Uterus (tissue), 3 donors: ENCODE measurements at regions not wholly inside any gene's neighbourhood (a gene's known extent, or its start where the extent isn't known, plus 50 kb on each side); places are given as distances from the start of the nearest gene placed in this dataset.

Experiments used
- DNase-seq, 2 donors: peaks; one replicate each; pipeline ENCODE4 v3.0.0-alpha.2; 2019 to 2020
- H3K27ac ChIP-seq, 2 donors: fragments of 200-600 bp; sonication (generic); 1 replicate in 1 of 2; 2 replicates in 1 of 2; pipeline ENCODE4 v1.5.1; 2016 to 2018
- H3K27me3 ChIP-seq, 2 donors: fragments of 200-600 bp; sonication (generic); one replicate each; pipeline ENCODE4 v1.5.1; 2018 to 2019; ENCODE audit warnings: control low read depth in 1 of 2
- H3K36me3 ChIP-seq, 2 donors: fragments of 200-600 bp; sonication (generic); one replicate each; pipeline ENCODE4 v1.5.1; 2019; ENCODE audit warnings: control low read depth in 1 of 2
- H3K4me1 ChIP-seq, 2 donors: fragments of 200-600 bp; sonication (generic); one replicate each; pipeline ENCODE4 v1.5.1; 2018 to 2019; ENCODE audit warnings: control low read depth in 1 of 2
- H3K4me3 ChIP-seq, 2 donors: fragments of 200-600 bp; sonication (generic); 1 replicate in 1 of 2; 2 replicates in 1 of 2; pipeline ENCODE4 v1.5.1; 2018 to 2019; ENCODE audit warnings: mild to moderate bottlenecking in 1 of 2
- H3K9me3 ChIP-seq, 2 donors: fragments of 200-600 bp; sonication (generic); one replicate each; pipeline ENCODE4 v1.5.1; 2019; ENCODE audit warnings: control low read depth in 1 of 2
- POLR2A ChIP-seq, 2 donors: fragments of 450-650 bp; IDR thresholded peaks; one replicate each; pipeline ENCODE4 v1.6.1; 2016; ENCODE audit warnings: antibody characterized with exemption in 2 of 2, mild to moderate bottlenecking in 1 of 2, moderate library complexity in 1 of 2
- intact Hi-C: fragments of 100-400 bp; cut with DNase I; formaldehyde crosslinking; loops from one replicate; pipeline ENCODE4 v1.15.1; 2023; ENCODE audit warnings: low total_unique reads
- TF ChIP-seq, protein P1 (sequence below), 4 experiments: fragments of 200-600 bp in 2 of 4; fragments of 450-650 bp in 2 of 4; sonication (generic) in 2 of 4; IDR thresholded peaks; one replicate each; pipeline ENCODE4 v1.5.1; 2016 to 2019; ENCODE audit warnings: antibody characterized with exemption in 4 of 4, mild to moderate bottlenecking in 2 of 4, moderate library complexity in 1 of 4
- donor health status: DM: yes; HTN: yes; CAD: no.

DNA sequence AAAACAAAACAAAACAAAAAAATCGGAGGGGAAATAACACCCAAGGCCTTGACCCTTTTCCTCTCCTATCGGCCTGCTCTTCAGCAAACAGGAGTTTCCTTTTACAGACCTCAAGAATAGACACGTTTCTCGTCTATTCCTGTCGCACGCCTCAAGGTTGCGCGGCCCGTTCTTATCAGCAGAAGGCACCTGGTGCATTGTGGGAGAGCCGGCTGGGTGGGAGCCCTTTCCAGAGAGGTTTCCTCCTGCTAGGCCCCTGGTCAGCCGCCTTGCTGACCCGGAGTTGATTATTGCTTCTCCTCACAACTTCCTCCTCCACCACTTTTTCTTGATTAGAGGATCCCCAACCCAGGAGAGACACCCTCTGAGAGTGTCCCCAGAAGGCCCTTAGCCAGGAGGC, 497.3 kb downstream of the MIAT start:
- Histone ChIP-seq H3K9me3 (peaks cover 0 to 7% of the 10 kb centered on the region in 2 donors), H3K27me3 (no peaks in the 10 kb centered on the region), H3K27ac (no peak overlapping the region), H3K36me3 (no peaks in the 10 kb centered on the region), H3K4me3 (no peak overlapping the region), H3K4me1 (no peaks in the 10 kb centered on the region)
- intact Hi-C loops: no loop called here
- no peak for DNase-seq
- TF ChIP-seq, protein P1, sequence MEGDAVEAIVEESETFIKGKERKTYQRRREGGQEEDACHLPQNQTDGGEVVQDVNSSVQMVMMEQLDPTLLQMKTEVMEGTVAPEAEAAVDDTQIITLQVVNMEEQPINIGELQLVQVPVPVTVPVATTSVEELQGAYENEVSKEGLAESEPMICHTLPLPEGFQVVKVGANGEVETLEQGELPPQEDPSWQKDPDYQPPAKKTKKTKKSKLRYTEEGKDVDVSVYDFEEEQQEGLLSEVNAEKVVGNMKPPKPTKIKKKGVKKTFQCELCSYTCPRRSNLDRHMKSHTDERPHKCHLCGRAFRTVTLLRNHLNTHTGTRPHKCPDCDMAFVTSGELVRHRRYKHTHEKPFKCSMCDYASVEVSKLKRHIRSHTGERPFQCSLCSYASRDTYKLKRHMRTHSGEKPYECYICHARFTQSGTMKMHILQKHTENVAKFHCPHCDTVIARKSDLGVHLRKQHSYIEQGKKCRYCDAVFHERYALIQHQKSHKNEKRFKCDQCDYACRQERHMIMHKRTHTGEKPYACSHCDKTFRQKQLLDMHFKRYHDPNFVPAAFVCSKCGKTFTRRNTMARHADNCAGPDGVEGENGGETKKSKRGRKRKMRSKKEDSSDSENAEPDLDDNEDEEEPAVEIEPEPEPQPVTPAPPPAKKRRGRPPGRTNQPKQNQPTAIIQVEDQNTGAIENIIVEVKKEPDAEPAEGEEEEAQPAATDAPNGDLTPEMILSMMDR (IDR thresholded peaks at IDR 0.05): no peak
- TF ChIP-seq POLR2A (IDR thresholded peaks at IDR 0.05): no peak

DNA sequence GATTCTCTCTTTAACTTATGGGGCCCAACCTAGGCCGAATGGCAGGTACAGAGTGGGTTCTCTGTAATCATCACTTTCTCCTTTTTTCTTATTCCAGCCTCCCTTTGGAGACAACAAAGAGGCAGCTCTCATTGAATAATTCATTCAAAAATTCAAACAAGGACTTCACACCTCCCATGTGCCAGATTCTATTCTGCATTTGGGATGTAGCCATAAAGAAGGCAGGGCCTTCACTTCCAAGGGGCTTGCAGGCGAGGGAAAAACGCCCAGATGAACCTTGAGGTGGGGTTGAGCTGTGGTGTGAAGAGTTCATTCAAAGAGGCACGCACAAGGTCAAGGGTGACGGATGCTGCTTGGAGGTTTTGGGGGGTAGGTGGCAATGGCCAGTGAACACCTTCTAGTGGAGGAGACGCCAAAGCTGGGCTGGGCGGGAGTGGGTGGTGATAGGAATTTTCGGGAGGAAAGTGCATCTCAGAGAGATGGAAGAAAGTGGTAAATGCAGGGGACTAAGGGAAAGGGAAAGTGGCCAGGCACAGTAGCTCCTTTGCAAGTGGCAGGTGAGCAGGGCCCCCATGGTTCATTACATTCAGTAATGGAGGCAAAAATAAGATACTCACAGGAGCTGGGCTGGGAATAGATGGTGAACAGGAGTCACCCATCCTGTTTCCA, 499.6 kb downstream of the MIAT start:
- Histone ChIP-seq H3K36me3 (no peaks in the 10 kb centered on the region), H3K4me3 (no peak overlapping the region), H3K9me3 (peaks cover 0 to 7% of the 10 kb centered on the region in 2 donors), H3K27ac (no peak overlapping the region), H3K4me1 (no peaks in the 10 kb centered on the region), H3K27me3 (no peaks in the 10 kb centered on the region)
- intact Hi-C loops: no loop called here
- DNase-seq: no peak
- no peak for TF ChIP-seq POLR2A (IDR thresholded peaks at IDR 0.05)
- TF ChIP-seq, protein P1 (IDR thresholded peaks at IDR 0.05): no peak

DNA sequence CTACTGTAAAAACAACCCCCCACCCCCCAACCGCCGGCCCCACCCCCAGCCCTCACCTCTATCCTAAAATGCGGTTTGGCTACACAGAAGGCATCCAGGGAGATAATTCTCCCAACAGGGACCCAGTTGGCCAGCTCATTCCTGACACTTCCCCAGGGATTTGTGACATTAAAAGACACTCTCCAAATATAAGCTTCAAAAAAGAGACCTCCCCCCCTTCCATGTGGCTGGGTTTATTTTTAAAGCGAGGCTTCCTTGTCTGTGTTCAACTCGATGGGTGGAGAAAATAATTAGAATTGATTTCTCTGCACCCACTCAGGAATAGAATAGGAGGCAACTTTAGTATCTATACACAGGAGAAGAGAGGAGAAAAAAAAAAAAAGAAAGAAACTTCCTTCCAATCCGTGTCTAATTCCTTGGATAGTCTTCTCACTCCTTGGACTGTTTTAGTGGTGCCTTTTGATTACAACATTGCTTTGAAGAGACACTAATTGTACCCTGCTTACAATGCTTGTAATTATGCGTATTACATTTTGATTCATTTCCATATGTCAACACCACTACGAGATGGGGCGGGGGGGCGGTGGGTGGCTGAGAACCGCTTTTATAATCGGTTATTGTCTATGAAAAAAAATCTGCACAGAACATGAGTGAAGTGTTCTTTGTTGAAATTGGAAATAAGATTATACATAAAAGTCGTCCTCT, 500.4 kb downstream of the MIAT start:
- DNase-seq: no peak
- Histone ChIP-seq H3K36me3 (no peaks in the 10 kb centered on the region), H3K4me1 (no peaks in the 10 kb centered on the region), H3K4me3 (no peak overlapping the region), H3K27ac (no peak overlapping the region), H3K9me3 (peaks cover 0 to 1% of the 10 kb centered on the region in 2 donors), H3K27me3 (no peaks in the 10 kb centered on the region)
- TF ChIP-seq, protein P1 (IDR thresholded peaks at IDR 0.05): no peak
- no peak for TF ChIP-seq POLR2A (IDR thresholded peaks at IDR 0.05)
- intact Hi-C loops: no loop called here

DNA sequence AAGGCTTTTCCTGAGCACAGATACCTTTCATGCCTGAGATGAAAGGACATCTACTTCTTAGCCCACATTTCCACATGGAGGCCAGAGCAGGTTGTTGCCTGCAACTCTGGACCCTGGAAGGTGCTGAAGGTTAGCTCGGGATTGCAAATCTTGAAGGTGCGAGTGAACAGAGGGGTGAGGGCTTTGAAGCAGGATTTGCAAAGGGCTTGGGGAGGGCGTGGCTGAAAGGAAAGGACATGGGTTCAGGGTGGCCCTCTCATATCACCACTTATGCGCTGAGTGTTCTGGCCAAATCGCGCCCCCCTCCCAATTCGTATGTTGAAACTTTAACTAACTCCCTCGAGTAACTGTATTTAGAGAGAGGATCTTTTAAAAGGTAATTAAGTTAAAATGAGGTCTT, 501.6 kb downstream of the MIAT start:
- intact Hi-C loops: no loop called here

More for the DNA sequence above, 501.6 kb downstream of the MIAT start:
- Histone ChIP-seq H3K9me3 (no peaks in the 10 kb centered on the region), H3K36me3 (no peaks in the 10 kb centered on the region), H3K4me3 (no peak overlapping the region), H3K4me1 (no peaks in the 10 kb centered on the region), H3K27me3 (no peaks in the 10 kb centered on the region), H3K27ac (no peak overlapping the region)
- no peak for DNase-seq
- TF ChIP-seq, protein P1 (IDR thresholded peaks at IDR 0.05): no peak
- TF ChIP-seq POLR2A (IDR thresholded peaks at IDR 0.05): no peak
